Caco-2 (cell line): ENCODE measurements at regions not wholly inside any gene's neighbourhood (a gene's known extent, or its start where the extent isn't known, plus 50 kb on each side); places are given as distances from the start of the nearest gene placed in this dataset.
A peak's percentile ranks its signal among the peaks of the same experiment; 100 is the strongest.

ENCODE experiments used
- BruUV-seq: library from RNA; stranded (reverse); fragments of 400-500 nt; replicated peaks from 2 replicates; lab custom pipeline; 2021; lab: Mats Ljungman, UMichigan
- CTCF ChIA-PET: fragments of 300-600 bp; sonication (Branson Sonifier 250); formaldehyde crosslinking; loops from one replicate; lab custom pipeline; 2022; ENCODE audit warnings: antibody characterized with exemption; lab: Charles Lee
- POLR2A ChIA-PET: fragments of 300-600 bp; sonication (Branson Sonifier 250); formaldehyde crosslinking; loops from one replicate; lab custom pipeline; 2022; ENCODE audit warnings: antibody characterized with exemption; lab: Charles Lee
- DNase-seq, 2 experiments: peaks; one replicate each; pipeline versions ENCODE4 v3.0.0 to v3.0.0-alpha.2; 2020 to 2022
- H3K27me3 ChIP-seq: replicated peaks from 2 replicates; pipeline ENCODE4 v1.6.0; 2011; ENCODE audit warnings: low read length; ENCODE audit not compliant: control insufficient read depth, insufficient read depth
- H3K36me3 ChIP-seq: 2 replicates; pipeline ENCODE4 v1.5.1; 2011; ENCODE audit warnings: low read length; ENCODE audit not compliant: control insufficient read depth, insufficient read depth
- H3K4me1 ChIP-seq: fragments of 250-450 bp; sonication (Bioruptor Pico); 2 replicates; pipeline ENCODE4 v1.5.1; 2020; ENCODE audit warnings: mild to moderate bottlenecking
- H3K4me3 ChIP-seq: 2 replicates; pipeline ENCODE4 v1.5.1; 2011; ENCODE audit warnings: low read depth, mild to moderate bottlenecking, control low read depth, low read length
- H3K9me3 ChIP-seq: fragments of 250-450 bp; sonication (Bioruptor Pico); 2 replicates; pipeline ENCODE4 v1.5.1; 2020; ENCODE audit warnings: mild to moderate bottlenecking, moderate library complexity
- H3K27ac Mint-ChIP-seq: one replicate; pipeline ENCODE4 v1.8.0; 2022; ENCODE audit warnings: mixed read lengths; ENCODE audit not compliant: unreplicated experiment
- H3K27me3 Mint-ChIP-seq: one replicate; pipeline ENCODE4 v1.8.0; 2022; ENCODE audit warnings: mixed read lengths; ENCODE audit not compliant: insufficient read depth, unreplicated experiment
- H3K36me3 Mint-ChIP-seq: one replicate; pipeline ENCODE4 v1.8.0; 2022; ENCODE audit warnings: mild to moderate bottlenecking, mixed read lengths; ENCODE audit not compliant: insufficient read depth, unreplicated experiment
- H3K4me1 Mint-ChIP-seq: one replicate; pipeline ENCODE4 v1.8.0; 2022; ENCODE audit warnings: low read depth, mixed read lengths; ENCODE audit not compliant: unreplicated experiment
- H3K4me3 Mint-ChIP-seq: one replicate; pipeline ENCODE4 v1.8.0; 2022; ENCODE audit warnings: mild to moderate bottlenecking, moderate library complexity, mixed read lengths; ENCODE audit not compliant: unreplicated experiment
- H3K9me3 Mint-ChIP-seq: one replicate; pipeline ENCODE4 v1.8.0; 2022; ENCODE audit warnings: mixed read lengths; ENCODE audit not compliant: unreplicated experiment
- intact Hi-C: fragments of 100-400 bp; cut with micrococcal nuclease; formaldehyde crosslinking; loops from one replicate; pipeline ENCODE4 v1.10.0; 2022; ENCODE audit not compliant: unreplicated experiment
- TF ChIP-seq, protein P1 (sequence below), 2 experiments: fragments of 200-600 bp in 1 of 2; IDR thresholded peaks; 1 replicate in 1 of 2; 2 replicates in 1 of 2; pipeline versions ENCODE4 v1.5.1 to v1.8.0; 2011 to 2022; ENCODE audit warnings: antibody characterized with exemption in 1 of 2, control low read depth in 1 of 2, inconsistent platforms in 1 of 2, low read depth in 1 of 2, low read length in 1 of 2, mild to moderate bottlenecking in 1 of 2, moderate library complexity in 1 of 2; ENCODE audit not compliant: insufficient read depth in 1 of 2, severe bottlenecking in 1 of 2, unreplicated experiment in 1 of 2

GRCh38 chr2:145160855-145161254 is 640.9 kb upstream of the ZEB2 start:
- H3K4me1 Mint-ChIP-seq: no peaks in the 10 kb centered on the region
- H3K9me3 Mint-ChIP-seq: no peaks in the 10 kb centered on the region
- Histone ChIP-seq H3K36me3 (no peaks in the 10 kb centered on the region), H3K9me3 (no peaks in the 10 kb centered on the region), H3K4me3 (no peak overlapping the region), H3K27me3 (no peaks in the 10 kb centered on the region), H3K4me1 (no peaks in the 10 kb centered on the region)
- ChIA-PET CTCF (no interaction called here), POLR2A (no interaction called here)
- intact Hi-C loops: no loop called here
- H3K27ac Mint-ChIP-seq: no peak overlapping the region
- no peaks in the 10 kb centered on the region for H3K36me3 Mint-ChIP-seq
- BruUV-seq: no TSS peak
- H3K27me3 Mint-ChIP-seq: peaks cover 4% of the 10 kb centered on the region
- no peak overlapping the region for H3K4me3 Mint-ChIP-seq
- DNase-seq: no peak
- TF ChIP-seq, protein P1, sequence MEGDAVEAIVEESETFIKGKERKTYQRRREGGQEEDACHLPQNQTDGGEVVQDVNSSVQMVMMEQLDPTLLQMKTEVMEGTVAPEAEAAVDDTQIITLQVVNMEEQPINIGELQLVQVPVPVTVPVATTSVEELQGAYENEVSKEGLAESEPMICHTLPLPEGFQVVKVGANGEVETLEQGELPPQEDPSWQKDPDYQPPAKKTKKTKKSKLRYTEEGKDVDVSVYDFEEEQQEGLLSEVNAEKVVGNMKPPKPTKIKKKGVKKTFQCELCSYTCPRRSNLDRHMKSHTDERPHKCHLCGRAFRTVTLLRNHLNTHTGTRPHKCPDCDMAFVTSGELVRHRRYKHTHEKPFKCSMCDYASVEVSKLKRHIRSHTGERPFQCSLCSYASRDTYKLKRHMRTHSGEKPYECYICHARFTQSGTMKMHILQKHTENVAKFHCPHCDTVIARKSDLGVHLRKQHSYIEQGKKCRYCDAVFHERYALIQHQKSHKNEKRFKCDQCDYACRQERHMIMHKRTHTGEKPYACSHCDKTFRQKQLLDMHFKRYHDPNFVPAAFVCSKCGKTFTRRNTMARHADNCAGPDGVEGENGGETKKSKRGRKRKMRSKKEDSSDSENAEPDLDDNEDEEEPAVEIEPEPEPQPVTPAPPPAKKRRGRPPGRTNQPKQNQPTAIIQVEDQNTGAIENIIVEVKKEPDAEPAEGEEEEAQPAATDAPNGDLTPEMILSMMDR (IDR thresholded peaks at IDR 0.05; ENCODE audit: insufficient read depth in 1 of 2, low read depth in 1 of 2, low read length in 1 of 2, severe bottlenecking in 1 of 2, unreplicated experiment in 1 of 2): no peak

DNA sequence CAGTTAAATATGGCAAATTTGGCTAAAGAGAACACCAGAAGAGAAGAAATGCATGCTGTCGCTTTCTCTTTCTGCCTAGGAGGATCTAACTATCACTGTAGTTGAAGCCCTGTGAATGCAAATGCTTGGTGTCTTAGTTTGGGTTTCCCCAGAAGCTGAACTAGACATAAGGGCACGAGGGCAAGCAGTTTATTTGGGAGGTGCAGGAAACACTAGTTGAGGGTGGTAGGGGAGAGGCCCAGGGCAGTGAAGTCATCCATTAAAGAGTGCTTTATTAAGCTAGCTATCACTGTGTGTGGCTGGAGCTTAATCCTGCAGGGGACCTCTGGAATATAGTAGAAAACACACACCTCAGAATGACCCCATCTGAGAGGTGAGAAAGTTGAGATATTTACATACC is 639.8 kb upstream of the ZEB2 start:
- BruUV-seq: no TSS peak
- H3K36me3 Mint-ChIP-seq: no peaks in the 10 kb centered on the region
- H3K27ac Mint-ChIP-seq: no peak overlapping the region

GRCh38 chr2:145157741-145158591 is 638.0 kb upstream of the ZEB2 start:
- Mint-ChIP-seq H3K4me1 (no peaks in the 10 kb centered on the region), H3K36me3 (no peaks in the 10 kb centered on the region), H3K4me3 (no peak overlapping the region), H3K27ac (no peak overlapping the region), H3K27me3 (no peaks in the 10 kb centered on the region), H3K9me3 (peaks cover 9% of the 10 kb centered on the region)
- TF ChIP-seq, protein P1 (IDR thresholded peaks at IDR 0.05; ENCODE audit: insufficient read depth in 1 of 2, low read depth in 1 of 2, low read length in 1 of 2, severe bottlenecking in 1 of 2, unreplicated experiment in 1 of 2): no peak
- ChIA-PET POLR2A (no interaction called here), CTCF (no interaction called here)
- peak in 1 of 2 experiments; percentile 3 for DNase-seq
- BruUV-seq: no TSS peak
- no peaks in the 10 kb centered on the region for H3K27me3 ChIP-seq
- intact Hi-C loops: no loop called here
- H3K4me3 ChIP-seq: no peak overlapping the region
- no peaks in the 10 kb centered on the region for H3K9me3 ChIP-seq
- H3K36me3 ChIP-seq: no peaks in the 10 kb centered on the region
- no peaks in the 10 kb centered on the region for H3K4me1 ChIP-seq

More for the DNA sequence above, 639.8 kb upstream of the ZEB2 start:
- Histone ChIP-seq H3K9me3 (no peaks in the 10 kb centered on the region), H3K27me3 (no peaks in the 10 kb centered on the region), H3K4me1 (no peaks in the 10 kb centered on the region), H3K36me3 (no peaks in the 10 kb centered on the region), H3K4me3 (no peak overlapping the region)
- Mint-ChIP-seq H3K9me3 (no peaks in the 10 kb centered on the region), H3K4me3 (no peak overlapping the region), H3K4me1 (no peaks in the 10 kb centered on the region), H3K27me3 (peaks cover 4% of the 10 kb centered on the region)
- ChIA-PET CTCF (no interaction called here), POLR2A (no interaction called here)
- TF ChIP-seq, protein P1 (IDR thresholded peaks at IDR 0.05; ENCODE audit: insufficient read depth in 1 of 2, low read depth in 1 of 2, low read length in 1 of 2, severe bottlenecking in 1 of 2, unreplicated experiment in 1 of 2): no peak
- intact Hi-C loops: no loop called here
- no peak for DNase-seq
